ENCODE measurements at regions not wholly inside any gene's neighbourhood (a gene's known extent, or its start where the extent isn't known, plus 50 kb on each side); places are given as distances from the start of the nearest gene placed in this dataset.

DNA sequence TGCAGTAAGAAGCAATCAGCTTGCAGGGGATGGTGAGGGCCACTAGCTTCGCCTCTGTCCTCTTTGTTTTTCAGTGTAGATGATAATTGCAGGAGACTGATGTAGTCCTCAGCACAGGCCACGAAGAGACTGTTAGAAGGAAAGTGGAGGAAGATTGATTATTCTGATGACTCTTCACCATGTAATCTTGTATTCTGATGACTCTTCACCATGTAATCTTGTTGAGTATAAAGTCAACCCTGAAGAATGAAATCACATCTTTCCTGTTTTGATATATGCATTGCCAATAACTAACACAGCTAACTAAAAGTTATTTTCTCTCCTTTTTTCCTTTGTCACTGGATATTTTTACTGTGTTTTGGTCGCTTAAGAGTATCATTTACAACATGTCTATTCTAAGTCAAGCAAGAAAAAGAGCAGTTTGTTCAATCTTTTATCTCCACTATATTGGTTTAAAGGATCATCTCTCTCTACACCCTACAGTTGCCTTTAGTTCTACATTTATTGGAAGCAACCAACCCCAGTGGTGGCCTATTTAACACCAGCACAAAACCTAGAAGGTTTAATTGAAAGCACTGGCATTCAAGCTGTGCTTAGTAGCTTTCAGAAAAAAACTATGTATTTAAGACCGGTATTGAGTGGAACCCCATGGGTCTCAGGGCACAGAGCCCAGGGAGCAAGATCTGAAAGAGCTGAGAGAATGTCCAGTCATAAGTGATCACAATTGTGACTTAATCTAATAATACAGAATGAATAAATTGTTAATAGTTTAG lies 107.2 kb upstream of the BTBD3 start:
- Histone ChIP-seq H3K27me3 (ENCODE audit: insufficient read depth, low read length) (no peaks in the 10 kb centered on the region), H2AFZ (ENCODE audit: low read depth, low read length) (peak overlapping the region; percentile 15), H4K20me1 (ENCODE audit: insufficient read depth, low read length) (no peaks in the 10 kb centered on the region), H3K27ac (ENCODE audit: low read depth, low read length) (peak overlapping the region; percentile 68), H3K9ac (ENCODE audit: low read length) (peak overlapping the region; percentile 31), H3K79me2 (ENCODE audit: insufficient read depth, low read length) (no peaks in the 10 kb centered on the region), H3K4me1 (ENCODE audit: insufficient read depth, low read length) (peaks cover 37% of the 10 kb centered on the region), H3K9me3 (ENCODE audit: insufficient read depth, low read depth, low read length) (no peaks in the 10 kb centered on the region), H3K4me2 (ENCODE audit: low read length) (peak overlapping the region; percentile 67), H3K36me3 (ENCODE audit: insufficient read depth, low read length) (no peaks in the 10 kb centered on the region), H3K4me3 (ENCODE audit: insufficient read depth, low read depth, low read length) (peak overlapping the region; percentile 5)
- Mint-ChIP-seq H3K36me3 (ENCODE audit: low read depth, unreplicated experiment) (no peaks in the 10 kb centered on the region), H3K27ac (ENCODE audit: unreplicated experiment) (peak overlapping the region; percentile 63), H3K27me3 (ENCODE audit: low read depth, unreplicated experiment) (no peaks in the 10 kb centered on the region), H3K4me1 (ENCODE audit: low read depth, unreplicated experiment) (peaks cover 41% of the 10 kb centered on the region), H3K9me3 (ENCODE audit: unreplicated experiment) (no peaks in the 10 kb centered on the region), H3K4me3 (ENCODE audit: unreplicated experiment) (no peak overlapping the region)
- FAIRE-seq (peak; percentile 99), DNase-seq (ENCODE audit: low read depth) (peak; percentile 86)
- TF ChIP-seq EZH2 (IDR thresholded peaks at IDR 0.05; ENCODE audit: insufficient read depth, low read length) = no peak
- TF ChIP-seq, protein P1, sequence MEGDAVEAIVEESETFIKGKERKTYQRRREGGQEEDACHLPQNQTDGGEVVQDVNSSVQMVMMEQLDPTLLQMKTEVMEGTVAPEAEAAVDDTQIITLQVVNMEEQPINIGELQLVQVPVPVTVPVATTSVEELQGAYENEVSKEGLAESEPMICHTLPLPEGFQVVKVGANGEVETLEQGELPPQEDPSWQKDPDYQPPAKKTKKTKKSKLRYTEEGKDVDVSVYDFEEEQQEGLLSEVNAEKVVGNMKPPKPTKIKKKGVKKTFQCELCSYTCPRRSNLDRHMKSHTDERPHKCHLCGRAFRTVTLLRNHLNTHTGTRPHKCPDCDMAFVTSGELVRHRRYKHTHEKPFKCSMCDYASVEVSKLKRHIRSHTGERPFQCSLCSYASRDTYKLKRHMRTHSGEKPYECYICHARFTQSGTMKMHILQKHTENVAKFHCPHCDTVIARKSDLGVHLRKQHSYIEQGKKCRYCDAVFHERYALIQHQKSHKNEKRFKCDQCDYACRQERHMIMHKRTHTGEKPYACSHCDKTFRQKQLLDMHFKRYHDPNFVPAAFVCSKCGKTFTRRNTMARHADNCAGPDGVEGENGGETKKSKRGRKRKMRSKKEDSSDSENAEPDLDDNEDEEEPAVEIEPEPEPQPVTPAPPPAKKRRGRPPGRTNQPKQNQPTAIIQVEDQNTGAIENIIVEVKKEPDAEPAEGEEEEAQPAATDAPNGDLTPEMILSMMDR (IDR thresholded peaks at IDR 0.05; ENCODE audit: insufficient read depth, low read depth, low read length) = no peak

DNA sequence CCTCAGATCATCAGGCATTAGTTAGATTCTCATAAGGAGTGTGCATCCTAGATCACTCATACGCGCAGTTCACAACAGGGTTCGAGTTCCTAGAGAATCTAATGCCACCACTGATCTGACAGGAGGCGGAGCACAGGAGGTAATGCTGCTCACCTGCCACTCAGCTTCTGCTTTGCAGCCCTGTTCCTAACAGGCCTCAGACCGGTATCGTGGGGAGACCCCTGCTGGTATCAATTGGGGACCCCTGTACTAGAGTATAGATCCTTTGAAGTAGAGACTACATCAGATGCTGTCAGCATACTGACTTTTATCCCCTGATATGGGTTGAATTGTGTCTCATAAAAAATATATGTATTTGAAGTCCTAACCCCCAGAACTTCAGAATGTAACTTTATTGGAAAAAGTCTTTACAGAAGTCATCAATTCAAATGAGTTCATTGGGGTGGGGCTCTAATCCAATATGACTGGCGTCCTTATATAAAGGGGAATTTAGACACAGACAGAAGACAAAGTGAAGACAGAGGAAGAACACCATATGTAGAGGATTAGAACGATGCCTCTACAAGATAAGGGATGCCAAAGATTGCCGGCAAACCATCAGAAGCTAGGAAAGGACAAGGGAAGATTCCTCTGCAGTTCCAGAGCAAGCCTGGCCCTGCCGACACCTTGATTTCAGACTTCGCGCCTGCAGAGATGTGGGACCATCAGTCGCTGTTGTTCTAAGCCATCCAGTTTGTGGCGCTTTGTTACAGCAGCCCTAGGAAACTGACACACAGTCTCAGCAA lies 104.4 kb upstream of the BTBD3 start:
- Histone ChIP-seq H3K27ac (ENCODE audit: low read depth, low read length) (no peak overlapping the region), H2AFZ (ENCODE audit: low read depth, low read length) (no peak overlapping the region), H3K4me2 (ENCODE audit: low read length) (peak overlapping the region; percentile 61), H3K9ac (ENCODE audit: low read length) (no peak overlapping the region), H3K36me3 (ENCODE audit: insufficient read depth, low read length) (no peaks in the 10 kb centered on the region), H3K27me3 (ENCODE audit: insufficient read depth, low read length) (no peaks in the 10 kb centered on the region), H4K20me1 (ENCODE audit: insufficient read depth, low read length) (no peaks in the 10 kb centered on the region), H3K4me3 (ENCODE audit: insufficient read depth, low read depth, low read length) (no peak overlapping the region), H3K4me1 (ENCODE audit: insufficient read depth, low read length) (peaks cover 24% of the 10 kb centered on the region), H3K9me3 (ENCODE audit: insufficient read depth, low read depth, low read length) (no peaks in the 10 kb centered on the region), H3K79me2 (ENCODE audit: insufficient read depth, low read length) (no peaks in the 10 kb centered on the region)
- H3K9me3 Mint-ChIP-seq (ENCODE audit: unreplicated experiment) = peaks cover 2% of the 10 kb centered on the region
- peak overlapping the region; percentile 55 for H3K27ac Mint-ChIP-seq (ENCODE audit: unreplicated experiment)
- H3K4me3 Mint-ChIP-seq (ENCODE audit: unreplicated experiment) = no peak overlapping the region
- no peak for TF ChIP-seq EZH2 (IDR thresholded peaks at IDR 0.05; ENCODE audit: insufficient read depth, low read length)
- TF ChIP-seq, protein P1 (IDR thresholded peaks at IDR 0.05; ENCODE audit: insufficient read depth, low read depth, low read length) = no peak
- FAIRE-seq (no peak), DNase-seq (ENCODE audit: low read depth) (no peak)
- no peaks in the 10 kb centered on the region for H3K27me3 Mint-ChIP-seq (ENCODE audit: low read depth, unreplicated experiment)
- H3K4me1 Mint-ChIP-seq (ENCODE audit: low read depth, unreplicated experiment) = peaks cover 38% of the 10 kb centered on the region
- H3K36me3 Mint-ChIP-seq (ENCODE audit: low read depth, unreplicated experiment) = no peaks in the 10 kb centered on the region
